Fibroblast of lung (primary cell): ENCODE measurements at regions not wholly inside any gene's neighbourhood (a gene's known extent, or its start where the extent isn't known, plus 50 kb on each side); places are given as distances from the start of the nearest gene placed in this dataset.
A peak's percentile ranks its signal among the peaks of the same experiment; 100 is the strongest.

Experiments used
- DNase-seq, 2 donors: peaks; one replicate each; pipeline versions ENCODE4 v3.0.0 to v3.0.0-alpha.2; 2010; ENCODE audit warnings: low read depth in 2 of 2
- H2AFZ ChIP-seq: 2 replicates; pipeline ENCODE4 v1.5.1; 2012; ENCODE audit warnings: low read length, control low read depth, inconsistent platforms
- H3K27ac ChIP-seq: 2 replicates; pipeline ENCODE4 v1.5.1; 2011; ENCODE audit warnings: low read length, control low read depth; ENCODE audit not compliant: insufficient read depth
- H3K27me3 ChIP-seq: 2 replicates; pipeline ENCODE4 v1.5.1; 2011; ENCODE audit warnings: mild to moderate bottlenecking, low read length; ENCODE audit not compliant: control insufficient read depth, insufficient read depth
- H3K36me3 ChIP-seq: 2 replicates; pipeline ENCODE4 v1.5.1; 2011; ENCODE audit warnings: low read length; ENCODE audit not compliant: control insufficient read depth, insufficient read depth
- H3K4me1 ChIP-seq: 2 replicates; pipeline ENCODE4 v1.5.1; 2011; ENCODE audit warnings: low read length; ENCODE audit not compliant: control insufficient read depth, insufficient read depth; ENCODE audit errors: extremely low read depth
- H3K4me2 ChIP-seq: 2 replicates; pipeline ENCODE4 v1.5.1; 2011; ENCODE audit warnings: low read length, control low read depth; ENCODE audit not compliant: insufficient read depth; ENCODE audit errors: extremely low read depth
- H3K4me3 ChIP-seq, 4 experiments: fragments of 200-600 bp in 1 of 4; sonication (generic) in 1 of 4; replicated peaks in 1 of 4; 2 replicates each; pipeline ENCODE4 v1.5.1; 2011 to 2016; ENCODE audit warnings: low read length in 4 of 4, low read depth in 3 of 4, mild to moderate bottlenecking in 3 of 4, control low read depth in 2 of 4, inconsistent platforms in 1 of 4, mixed read lengths in 1 of 4; ENCODE audit not compliant: insufficient read depth in 1 of 4; ENCODE audit errors: control extremely low read depth in 1 of 4
- H3K79me2 ChIP-seq: 2 replicates; pipeline ENCODE4 v1.5.1; 2012; ENCODE audit warnings: mild to moderate bottlenecking, low read length, inconsistent platforms; ENCODE audit not compliant: control insufficient read depth, insufficient read depth
- H3K9ac ChIP-seq: 2 replicates; pipeline ENCODE4 v1.5.1; 2011; ENCODE audit warnings: mild to moderate bottlenecking, low read length, control low read depth; ENCODE audit not compliant: insufficient read depth
- H3K9me3 ChIP-seq: 2 replicates; pipeline ENCODE4 v1.5.1; 2012; ENCODE audit warnings: low read depth, low read length; ENCODE audit not compliant: control insufficient read depth, insufficient read depth
- H4K20me1 ChIP-seq: 2 replicates; pipeline ENCODE4 v1.5.1; 2011; ENCODE audit warnings: low read length; ENCODE audit not compliant: control insufficient read depth, insufficient read depth; ENCODE audit errors: extremely low read depth
- CTCF ChIP-seq, 2 donors: IDR thresholded peaks in 1 of 2; conservative IDR thresholded peaks in 1 of 2; 1 replicate in 1 of 2; 2 replicates in 1 of 2; pipeline ENCODE4 v1.5.1; 2011 to 2012; ENCODE audit warnings: low read length in 2 of 2, control low read depth in 1 of 2, inconsistent platforms in 1 of 2, low read depth in 1 of 2, mild to moderate bottlenecking in 1 of 2
- EZH2 ChIP-seq: IDR thresholded peaks from 2 replicates; pipeline ENCODE4 v1.5.1; 2012; ENCODE audit warnings: low read length, control low read depth, mild to moderate bottlenecking; ENCODE audit errors: missing control alignments

DNA sequence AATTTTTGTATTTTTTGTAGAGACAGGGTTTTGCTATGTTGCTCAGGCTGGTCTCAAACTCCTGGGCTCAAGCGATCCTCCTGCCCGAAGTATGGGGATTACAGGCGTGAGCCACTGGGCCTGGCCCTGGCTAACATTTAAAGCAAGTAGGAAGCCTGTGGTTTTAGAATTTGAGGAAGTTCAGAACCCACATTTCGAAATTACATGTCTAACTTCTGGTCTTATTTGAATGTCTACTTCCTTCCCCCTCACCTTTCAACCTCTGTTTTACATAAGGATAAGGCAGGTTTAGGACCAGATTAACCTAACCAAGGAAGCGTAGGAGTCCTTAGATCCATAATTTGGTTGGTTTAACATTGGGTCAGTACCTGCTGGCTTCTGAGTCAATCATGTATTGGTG is 120.5 kb upstream of the PROK2 start:
- no peak for TF ChIP-seq EZH2
- no peak for TF ChIP-seq CTCF (conservative IDR thresholded peaks at IDR 0.05 in 1 of 2, IDR thresholded peaks at IDR 0.05 in 1 of 2; ENCODE audit: low read depth in 1 of 2, low read length in 2 of 2)
- no peaks in the 10 kb centered on the region for H3K36me3 ChIP-seq

GRCh38 chr3:71903936-71904335 is 119.0 kb upstream of the PROK2 start:
- no peak for DNase-seq
- H3K4me3 ChIP-seq: no peak overlapping the region
- no peaks in the 10 kb centered on the region for H3K9me3 ChIP-seq

More for the DNA sequence above, 120.5 kb upstream of the PROK2 start:
- no peak overlapping the region for H2AFZ ChIP-seq
- no peaks in the 10 kb centered on the region for H3K9me3 ChIP-seq
- H3K79me2 ChIP-seq: no peaks in the 10 kb centered on the region
- no peak overlapping the region for H3K9ac ChIP-seq
- H3K27me3 ChIP-seq: peaks cover 3% of the 10 kb centered on the region
- no peaks in the 10 kb centered on the region for H4K20me1 ChIP-seq
- no peak overlapping the region for H3K4me3 ChIP-seq
- DNase-seq: no peak
- no peak overlapping the region for H3K4me2 ChIP-seq
- H3K4me1 ChIP-seq: no peaks in the 10 kb centered on the region
- no peak overlapping the region for H3K27ac ChIP-seq

GRCh38 chr3:71903112-71903495 is 118.2 kb upstream of the PROK2 start:
- no peaks in the 10 kb centered on the region for H4K20me1 ChIP-seq

More at GRCh38 chr3:71903936-71904335, 119.0 kb upstream of the PROK2 start:
- H2AFZ ChIP-seq: no peak overlapping the region
- no peaks in the 10 kb centered on the region for H3K36me3 ChIP-seq
- no peak overlapping the region for H3K9ac ChIP-seq
- no peak overlapping the region for H3K27ac ChIP-seq
- no peaks in the 10 kb centered on the region for H3K79me2 ChIP-seq
- no peaks in the 10 kb centered on the region for H4K20me1 ChIP-seq
- no peak overlapping the region for H3K4me2 ChIP-seq
- no peaks in the 10 kb centered on the region for H3K4me1 ChIP-seq
- no peak for TF ChIP-seq EZH2
- no peak for TF ChIP-seq CTCF (conservative IDR thresholded peaks at IDR 0.05 in 1 of 2, IDR thresholded peaks at IDR 0.05 in 1 of 2; ENCODE audit: low read depth in 1 of 2, low read length in 2 of 2)
- peaks cover 3% of the 10 kb centered on the region for H3K27me3 ChIP-seq

More at GRCh38 chr3:71903112-71903495, 118.2 kb upstream of the PROK2 start:
- no peak overlapping the region for H3K4me3 ChIP-seq
- no peaks in the 10 kb centered on the region for H3K27me3 ChIP-seq
- H3K9ac ChIP-seq: no peak overlapping the region
- H3K36me3 ChIP-seq: no peaks in the 10 kb centered on the region
- H3K79me2 ChIP-seq: no peaks in the 10 kb centered on the region
- H3K9me3 ChIP-seq: no peaks in the 10 kb centered on the region
- TF ChIP-seq CTCF (conservative IDR thresholded peaks at IDR 0.05 in 1 of 2, IDR thresholded peaks at IDR 0.05 in 1 of 2; ENCODE audit: low read depth in 1 of 2, low read length in 2 of 2): no peak
- TF ChIP-seq EZH2: no peak
- H2AFZ ChIP-seq: no peak overlapping the region
- no peak overlapping the region for H3K4me2 ChIP-seq
- no peak overlapping the region for H3K27ac ChIP-seq
- H3K4me1 ChIP-seq: no peaks in the 10 kb centered on the region
- DNase-seq: peak in 1 of 2 donors; percentile 5
